Heart right ventricle (tissue), 16 donors: ENCODE measurements at regions not wholly inside any gene's neighbourhood (a gene's known extent, or its start where the extent isn't known, plus 50 kb on each side); places are given as distances from the start of the nearest gene placed in this dataset.
"Not testable (repeated sequence)": the region's sequence is repeated elsewhere in the genome, so short reads cannot be mapped to it uniquely, and the experiment has no call there.

Source experiments
- ATAC-seq, 8 donors: fragments of 200-7000 bp; cut with Tn5 transposase; one replicate each; pipeline ENCODE4 v1.9.1; 2020; ENCODE audit warnings: mild to moderate bottlenecking in 8 of 8, moderate library complexity in 8 of 8, moderate number of reproducible peaks in 1 of 8
- DNase-seq, 2 donors: peaks; one replicate each; pipeline ENCODE4 v3.0.0-alpha.2; 2020
- H3K27ac ChIP-seq, 10 donors: fragments of 200-600 bp; sonication (generic) in 2 of 10; one replicate each; pipeline versions ENCODE4 v1.5.0 to v1.8.0; 2020 to 2022; ENCODE audit warnings: mild to moderate bottlenecking in 3 of 10
- H3K27me3 ChIP-seq, 7 donors: fragments of 200-600 bp; one replicate each; pipeline ENCODE4 v1.8.0; 2021 to 2022; ENCODE audit warnings: mild to moderate bottlenecking in 2 of 7
- H3K36me3 ChIP-seq, 9 donors: fragments of 200-600 bp; sonication (generic) in 1 of 9; one replicate each; pipeline versions ENCODE4 v1.5.0 to v1.8.0; 2020 to 2022; ENCODE audit warnings: mild to moderate bottlenecking in 2 of 9
- H3K4me1 ChIP-seq, 9 donors: fragments of 200-600 bp; sonication (generic) in 1 of 9; one replicate each; pipeline versions ENCODE4 v1.5.0 to v1.8.0; 2020 to 2022; ENCODE audit warnings: mild to moderate bottlenecking in 4 of 9
- H3K4me3 ChIP-seq, 10 donors: fragments of 200-600 bp; sonication (generic) in 2 of 10; one replicate each; pipeline versions ENCODE4 v1.5.0 to v1.8.0; 2020 to 2022; ENCODE audit warnings: mild to moderate bottlenecking in 7 of 10, moderate library complexity in 2 of 10
- H3K9me3 ChIP-seq, 11 donors: fragments of 200-600 bp in 10 of 11; sonication (generic) in 2 of 11; one replicate each; pipeline versions ENCODE4 v1.5.0 to v1.8.0; 2013 to 2022; ENCODE audit warnings: mild to moderate bottlenecking in 2 of 11, control low read depth in 1 of 11, moderate library complexity in 1 of 11
- CTCF ChIP-seq, 9 donors: fragments of 200-600 bp; sonication (generic) in 2 of 9; IDR thresholded peaks; one replicate each; pipeline versions ENCODE4 v1.5.0 to v1.8.0; 2021 to 2022; ENCODE audit warnings: antibody characterized with exemption in 9 of 9, mild to moderate bottlenecking in 5 of 9, moderate library complexity in 1 of 9
- WGBS, 2 donors: extraction: QIAGEN DNeasy Blood & Tissue Kit; methylation state at CpG; one replicate each; pipeline ENCODE4 v1.1.7; 2013; ENCODE audit warnings: inconsistent platforms in 1 of 2; 5-methylcytosine and 5-hydroxymethylcytosine counted together
- intact Hi-C, 10 donors: fragments of 100-400 bp; cut with DNase I; formaldehyde crosslinking; loops; one replicate each; pipeline versions ENCODE4 v1.11.1 to v1.14.2; 2022
- donor health status: Arrhythmogenic right ventricular cardiomyopathy.
- donor health status: ischemic (EF 13 %, LVEDD 7.1; RV severe dilation, severe dysfunction).
- donor health status: healthy with polysubstance abuse.
- donor health status: DM: no; HTN: yes; CAD: no.
- donor health status: DM: no; HTN: no; CAD: no.
- donor health status: ischemic (EF 25% LVEDD 6.9; RV normal size, moderate dysfunction).
- donor health status: ischemic (EF 25% LVEDD 5.7; RV mildly dilated, moderate dysfunction).
- donor health status: healthy.
- donor health status: DM: yes; HTN: yes; CAD: no.
- donor health status: Ischemic cardiomyopathy.
- donor health status: ischemic (EF 35%, LVEDD 5.7; RV mildly dilated, moderate dysfunction).
- donor health status: nonischemic (EF 11% LVEDD 7.7; RV severe dilation, severe dysfunction).
- donor health status: DM: yes; HTN: yes; CAD: no.
- donor health status: PGD.
- donor health status: ischemic (EF 29% LVEDD 5.4; RV normal size, mild dysfunction).
- donor health status: nonischemic (EF 23%, LVEDD 6.1; RV moderate dilation, normal function).

- ATAC-seq (no peak), DNase-seq (no peak)
- no peak overlapping the region for H3K4me3 ChIP-seq
- H3K36me3 ChIP-seq, result no peaks in the 10 kb centered on the region
- intact Hi-C loops, result no loop called here
- TF ChIP-seq CTCF (IDR thresholded peaks at IDR 0.05), result no peak
- H3K27me3 ChIP-seq, result no peaks in the 10 kb centered on the region
- no peaks in the 10 kb centered on the region for H3K4me1 ChIP-seq
- no peak overlapping the region for H3K27ac ChIP-seq
- no peaks in the 10 kb centered on the region for H3K9me3 ChIP-seq
These were observed 66.4 kb upstream of the TLL1 start for GRCh38 chr4:165806613-165807012.

GRCh38 chr4:165810726-165811125, 62.3 kb upstream of the TLL1 start:
- no peak overlapping the region for H3K4me3 ChIP-seq
- H3K9me3 ChIP-seq, result no peaks in the 10 kb centered on the region
- no peaks in the 10 kb centered on the region for H3K27me3 ChIP-seq
- TF ChIP-seq CTCF (IDR thresholded peaks at IDR 0.05), result no peak
- intact Hi-C loops, result no loop called here
- H3K27ac ChIP-seq, result no peak overlapping the region
- DNase-seq (no peak), ATAC-seq (no peak)
- no peaks in the 10 kb centered on the region for H3K4me1 ChIP-seq
- no peaks in the 10 kb centered on the region for H3K36me3 ChIP-seq
- 87 to 89% methylated on average over 2 of the region's 2 CpGs for WGBS, 2 donors

- Histone ChIP-seq H3K36me3 (no peaks in the 10 kb centered on the region), H3K4me3 (no peak overlapping the region), H3K9me3 (peaks cover 0 to 9% (median 0%) of the 10 kb centered on the region in 11 donors), H3K27me3 (no peaks in the 10 kb centered on the region), H3K4me1 (no peaks in the 10 kb centered on the region), H3K27ac (no peak overlapping the region)
- DNase-seq (no peak), ATAC-seq (no peak)
- intact Hi-C loops, result no loop called here
- TF ChIP-seq CTCF (IDR thresholded peaks at IDR 0.05), result no peak
These were observed 59.4 kb upstream of the TLL1 start for GRCh38 chr4:165813606-165814005.

GRCh38 chr4:165814256-165815020, 58.6 kb upstream of the TLL1 start:
- H3K4me3 ChIP-seq, result no peak overlapping the region
- no peak for TF ChIP-seq CTCF (IDR thresholded peaks at IDR 0.05)
- H3K36me3 ChIP-seq, result no peaks in the 10 kb centered on the region
- peaks cover 0 to 9% (median 0%) of the 10 kb centered on the region in 11 donors for H3K9me3 ChIP-seq
- WGBS, 2 donors, result 74 to 76% methylated on average over 4 of the region's 4 CpGs
- H3K27me3 ChIP-seq, result no peaks in the 10 kb centered on the region
- H3K4me1 ChIP-seq, result no peaks in the 10 kb centered on the region
- H3K27ac ChIP-seq, result no peak overlapping the region
- DNase-seq (no peak), ATAC-seq (no peak)
- intact Hi-C loops, result no loop called here

GRCh38 chr4:165819126-165819525, 53.9 kb upstream of the TLL1 start:
- DNase-seq, H3K27ac ChIP-seq, intact Hi-C loops, H3K27me3 ChIP-seq, H3K36me3 ChIP-seq, H3K4me1 ChIP-seq, ATAC-seq, H3K4me3 ChIP-seq: not testable (repeated sequence)
- 87 to 95% methylated on average over 6 of the region's 6 CpGs for WGBS, 2 donors
- peaks cover 0 to 19% (median 0%) of the 10 kb centered on the region in 11 donors for H3K9me3 ChIP-seq
